T-helper 1 cell (primary cell): ENCODE measurements at regions not wholly inside any gene's neighbourhood (a gene's known extent, or its start where the extent isn't known, plus 50 kb on each side); places are given as distances from the start of the nearest gene placed in this dataset.
"Not testable (repeated sequence)": the region's sequence is repeated elsewhere in the genome, so short reads cannot be mapped to it uniquely, and the experiment has no call there.

Experiments
- DNase-seq, 5 donors: peaks; one replicate each; pipeline ENCODE4 v3.0.0-alpha.2; 2012 to 2020

- no peak for DNase-seq
These were observed 1233.9 kb upstream of the ADGRL2 start for GRCh38 chr1:80566867-80567266.

- no peak for DNase-seq
These were observed 1234.6 kb upstream of the ADGRL2 start for GRCh38 chr1:80566123-80566522.

- DNase-seq = no peak
These were observed 1235.3 kb upstream of the ADGRL2 start for GRCh38 chr1:80565406-80565805.

GRCh38 chr1:80542231-80542630 lies 1258.5 kb upstream of the ADGRL2 start:
- no peak for DNase-seq

- no peak for DNase-seq
These were observed 1260.1 kb upstream of the ADGRL2 start for GRCh38 chr1:80540596-80540995.

- DNase-seq = no peak
These were observed 1260.6 kb upstream of the ADGRL2 start for GRCh38 chr1:80540149-80540548.

GRCh38 chr1:80539298-80539697 lies 1261.4 kb upstream of the ADGRL2 start:
- DNase-seq = not testable (repeated sequence)

GRCh38 chr1:80536461-80536860 lies 1264.3 kb upstream of the ADGRL2 start:
- no peak for DNase-seq

GRCh38 chr1:80535466-80535865 lies 1265.3 kb upstream of the ADGRL2 start:
- no peak for DNase-seq

GRCh38 chr1:80534606-80535360 lies 1266.0 kb upstream of the ADGRL2 start:
- DNase-seq = no peak

GRCh38 chr1:80533775-80534334 lies 1266.9 kb upstream of the ADGRL2 start:
- DNase-seq = no peak

- DNase-seq = no peak
These were observed 1267.6 kb upstream of the ADGRL2 start for GRCh38 chr1:80533093-80533492.

GRCh38 chr1:80531182-80531581 lies 1269.6 kb upstream of the ADGRL2 start:
- no peak for DNase-seq

- DNase-seq = no peak
These were observed 1271.2 kb upstream of the ADGRL2 start for GRCh38 chr1:80529546-80529945.

- no peak for DNase-seq
These were observed 1276.9 kb upstream of the ADGRL2 start for GRCh38 chr1:80523861-80524260.

GRCh38 chr1:80523071-80523470 lies 1277.7 kb upstream of the ADGRL2 start:
- DNase-seq = not testable (repeated sequence)

GRCh38 chr1:80520949-80521348 lies 1279.8 kb upstream of the ADGRL2 start:
- DNase-seq = no peak

GRCh38 chr1:80517062-80517461 lies 1283.7 kb upstream of the ADGRL2 start:
- no peak for DNase-seq

- DNase-seq = no peak
These were observed 1290.7 kb upstream of the ADGRL2 start for GRCh38 chr1:80509965-80510522.

- DNase-seq = no peak
These were observed 1294.5 kb upstream of the ADGRL2 start for GRCh38 chr1:80506216-80506615.

- DNase-seq = no peak
These were observed 1302.1 kb upstream of the ADGRL2 start for GRCh38 chr1:80498673-80499072.

GRCh38 chr1:80495806-80496205 lies 1304.9 kb upstream of the ADGRL2 start:
- no peak for DNase-seq

GRCh38 chr1:80472145-80472544 lies 1328.6 kb upstream of the ADGRL2 start:
- DNase-seq = no peak

GRCh38 chr1:80468356-80468755 lies 1332.4 kb upstream of the ADGRL2 start:
- DNase-seq = no peak
